Central memory CD8-positive, alpha-beta T cell (primary cell): ENCODE measurements at regions not wholly inside any gene's neighbourhood (a gene's known extent, or its start where the extent isn't known, plus 50 kb on each side); places are given as distances from the start of the nearest gene placed in this dataset.

Source experiments
- ATAC-seq: fragments of 150-1000 bp; cut with Tn5 transposase; replicated peaks from 2 replicates; pipeline ENCODE4 v1.10.0; 2022; ENCODE audit warnings: mild to moderate bottlenecking, moderate FRiP score, moderate number of reproducible peaks; ENCODE audit not compliant: poor library complexity, severe bottlenecking; ENCODE audit errors: extremely low read depth
- DNase-seq, 2 donors: peaks; one replicate each; pipeline ENCODE4 v3.0.0; 2021; ENCODE audit warnings: low spot score in 2 of 2
- H3K27ac Mint-ChIP-seq: one replicate; pipeline ENCODE4 v1.8.0; 2022; ENCODE audit warnings: low read depth, mild to moderate bottlenecking, moderate library complexity, mixed read lengths
- H3K27me3 Mint-ChIP-seq: one replicate; pipeline ENCODE4 v1.8.0; 2022; ENCODE audit warnings: mixed read lengths
- H3K36me3 Mint-ChIP-seq: one replicate; pipeline ENCODE4 v1.8.0; 2022; ENCODE audit warnings: mild to moderate bottlenecking, moderate library complexity, mixed read lengths; ENCODE audit not compliant: insufficient read depth
- H3K4me1 Mint-ChIP-seq: one replicate; pipeline ENCODE4 v1.8.0; 2022; ENCODE audit warnings: mixed read lengths
- H3K4me3 Mint-ChIP-seq: one replicate; pipeline ENCODE4 v1.8.0; 2022; ENCODE audit warnings: mild to moderate bottlenecking, moderate library complexity, mixed read lengths
- H3K9me3 Mint-ChIP-seq: one replicate; pipeline ENCODE4 v1.8.0; 2022; ENCODE audit warnings: mixed read lengths

DNA sequence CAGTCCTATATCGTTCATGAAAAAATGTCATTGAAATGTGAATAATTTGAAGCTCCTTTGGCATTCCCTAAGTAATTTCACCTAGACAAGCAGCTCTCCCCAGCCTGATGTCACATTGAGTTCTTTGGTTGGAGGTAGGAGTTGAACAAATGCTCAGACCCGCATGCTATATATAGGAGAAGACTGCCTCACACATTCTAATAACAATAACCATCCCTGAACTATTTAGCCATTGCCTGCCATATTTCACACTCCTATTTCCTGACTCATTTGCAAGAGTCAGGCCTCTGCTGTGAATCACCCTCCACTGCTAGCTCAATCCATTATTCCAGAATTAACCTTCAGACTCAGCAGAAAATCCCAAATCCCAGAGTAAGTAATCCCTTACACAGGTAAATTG, 256.6 kb upstream of the ACVR2A start:
- H3K36me3 Mint-ChIP-seq = no peaks in the 10 kb centered on the region
- DNase-seq = no peak

DNA sequence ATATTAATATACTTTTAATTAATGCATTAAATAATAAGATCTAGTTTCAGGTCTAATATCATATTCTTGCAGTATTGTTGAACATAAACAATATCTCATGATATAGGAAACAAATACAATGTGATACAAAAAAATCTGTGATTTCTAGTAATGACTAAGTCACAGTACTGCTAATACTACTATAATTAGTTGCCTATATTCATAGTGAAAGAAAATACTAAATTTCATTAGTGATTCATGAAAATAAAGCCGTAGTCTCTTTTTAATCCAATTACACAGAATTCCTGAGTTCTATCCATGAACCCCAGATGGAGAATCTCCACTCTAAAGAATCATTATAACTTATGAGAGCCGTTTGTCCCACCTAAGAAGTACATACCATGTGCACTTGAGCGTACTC, 266.3 kb upstream of the ACVR2A start:
- DNase-seq (no peak), ATAC-seq (no peak)
- no peak overlapping the region for H3K4me3 Mint-ChIP-seq
- H3K27me3 Mint-ChIP-seq = no peaks in the 10 kb centered on the region
- H3K27ac Mint-ChIP-seq = no peak overlapping the region
- no peaks in the 10 kb centered on the region for H3K36me3 Mint-ChIP-seq
- no peaks in the 10 kb centered on the region for H3K9me3 Mint-ChIP-seq
- no peaks in the 10 kb centered on the region for H3K4me1 Mint-ChIP-seq

More for the DNA sequence above, 256.6 kb upstream of the ACVR2A start:
- Mint-ChIP-seq H3K4me3 (no peak overlapping the region), H3K4me1 (no peaks in the 10 kb centered on the region), H3K27ac (no peak overlapping the region), H3K27me3 (no peaks in the 10 kb centered on the region), H3K9me3 (peaks cover 12% of the 10 kb centered on the region)
- no peak for ATAC-seq

DNA sequence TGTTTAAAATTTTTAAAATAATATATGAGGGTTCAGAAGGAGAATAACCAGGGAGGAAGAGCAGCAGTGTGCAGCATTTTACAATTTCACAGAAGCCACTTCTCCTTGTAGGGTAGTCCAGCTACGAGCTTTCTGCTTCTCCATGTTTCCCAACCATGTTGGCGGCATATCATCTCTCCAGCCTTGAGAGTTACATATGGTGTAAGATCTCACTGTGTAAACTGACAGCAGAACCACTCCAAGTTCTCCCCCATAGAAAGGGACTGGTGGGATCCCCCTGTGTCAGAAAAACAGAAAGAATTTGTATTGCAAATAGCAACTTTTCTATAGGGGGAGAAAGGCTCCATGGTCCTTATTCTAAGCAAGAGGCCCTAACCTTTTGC, 266.8 kb upstream of the ACVR2A start:
- no peak for DNase-seq
- H3K4me1 Mint-ChIP-seq = no peaks in the 10 kb centered on the region
- H3K9me3 Mint-ChIP-seq = no peaks in the 10 kb centered on the region
- no peak for ATAC-seq
- no peak overlapping the region for H3K27ac Mint-ChIP-seq
- no peaks in the 10 kb centered on the region for H3K36me3 Mint-ChIP-seq
- H3K4me3 Mint-ChIP-seq = no peak overlapping the region
- H3K27me3 Mint-ChIP-seq = no peaks in the 10 kb centered on the region

DNA sequence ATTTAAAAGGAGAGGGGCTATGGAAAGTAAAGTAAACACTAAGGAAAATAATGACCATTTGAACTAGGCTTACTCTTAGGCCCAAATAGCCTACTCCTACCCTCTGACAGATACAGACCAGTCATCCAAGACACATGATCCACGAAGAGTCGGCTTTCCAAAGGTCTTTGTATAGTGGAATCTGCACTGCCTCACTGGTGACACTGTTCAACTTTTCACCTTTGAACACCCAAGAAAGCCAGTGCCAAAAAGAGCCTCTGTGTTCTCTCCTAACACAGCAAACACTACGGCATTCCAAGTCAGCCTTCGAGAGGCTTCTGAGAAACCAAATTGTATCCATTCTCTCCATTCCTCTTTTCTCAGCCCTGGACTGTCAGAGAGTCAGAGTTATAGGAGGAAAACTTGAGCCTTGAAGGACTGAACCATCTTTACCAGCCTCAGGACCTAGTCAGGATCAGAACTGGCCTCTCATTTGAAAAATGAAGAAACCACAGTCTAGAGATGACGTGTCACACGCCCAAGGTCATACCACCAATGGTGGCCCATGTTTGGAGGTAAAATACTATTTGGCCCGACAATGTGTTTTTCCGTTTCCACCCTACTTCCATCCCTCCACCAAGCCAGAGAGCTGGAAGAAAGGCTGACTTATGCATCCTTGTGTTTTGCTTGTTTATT, 267.4 kb upstream of the ACVR2A start:
- H3K36me3 Mint-ChIP-seq = no peaks in the 10 kb centered on the region
- no peak for ATAC-seq
- no peak overlapping the region for H3K4me3 Mint-ChIP-seq
- no peaks in the 10 kb centered on the region for H3K27me3 Mint-ChIP-seq
- DNase-seq = no peak
- H3K9me3 Mint-ChIP-seq = no peaks in the 10 kb centered on the region
- no peaks in the 10 kb centered on the region for H3K4me1 Mint-ChIP-seq
- H3K27ac Mint-ChIP-seq = no peak overlapping the region

DNA sequence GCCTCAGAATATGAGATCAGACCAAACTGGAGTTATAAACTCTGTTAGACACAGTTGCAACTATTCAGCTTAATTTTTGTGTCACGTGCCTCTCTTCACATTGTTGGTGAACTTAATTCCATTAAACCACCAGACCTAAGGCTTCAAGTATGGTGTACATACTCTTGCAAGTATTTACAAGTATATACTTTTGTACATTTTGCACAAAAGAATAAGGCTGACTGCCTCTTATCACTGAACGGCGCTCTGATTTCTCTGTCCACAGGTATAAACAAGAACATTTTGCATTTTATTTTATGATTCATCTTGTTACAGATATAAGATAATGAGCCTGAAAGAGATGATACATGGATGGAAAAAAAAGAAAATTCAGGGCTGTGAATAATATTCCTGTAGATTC, 269.7 kb upstream of the ACVR2A start:
- no peaks in the 10 kb centered on the region for H3K4me1 Mint-ChIP-seq
- no peak overlapping the region for H3K27ac Mint-ChIP-seq

DNA sequence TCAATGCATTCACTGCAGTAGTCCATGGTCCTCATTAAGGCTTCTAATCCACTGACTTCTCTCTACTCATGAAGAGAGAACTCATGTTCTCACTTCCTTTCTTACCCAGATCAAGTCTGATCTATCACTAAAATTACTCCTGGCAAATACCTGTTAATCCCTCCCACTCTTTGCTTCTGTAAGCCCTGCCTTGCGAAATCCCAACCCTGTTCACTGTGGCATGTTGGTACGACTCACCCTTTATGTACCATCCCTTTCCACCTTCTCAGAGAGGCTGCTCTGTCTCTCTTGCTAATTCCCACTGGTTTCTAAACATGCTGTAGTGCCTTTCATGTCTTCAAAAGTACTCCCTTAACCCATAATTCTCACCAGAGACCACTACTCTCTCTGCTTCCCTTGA, 272.2 kb upstream of the ACVR2A start:
- H3K4me3 Mint-ChIP-seq = no peak overlapping the region
- DNase-seq = no peak
- no peaks in the 10 kb centered on the region for H3K9me3 Mint-ChIP-seq
- no peak overlapping the region for H3K27ac Mint-ChIP-seq
- H3K4me1 Mint-ChIP-seq = no peaks in the 10 kb centered on the region
- ATAC-seq = no peak
- no peaks in the 10 kb centered on the region for H3K36me3 Mint-ChIP-seq
- no peaks in the 10 kb centered on the region for H3K27me3 Mint-ChIP-seq

More for the DNA sequence above, 269.7 kb upstream of the ACVR2A start:
- no peaks in the 10 kb centered on the region for H3K9me3 Mint-ChIP-seq
- no peaks in the 10 kb centered on the region for H3K27me3 Mint-ChIP-seq
- no peak for ATAC-seq
- no peak for DNase-seq
- H3K36me3 Mint-ChIP-seq = no peaks in the 10 kb centered on the region
- no peak overlapping the region for H3K4me3 Mint-ChIP-seq

DNA sequence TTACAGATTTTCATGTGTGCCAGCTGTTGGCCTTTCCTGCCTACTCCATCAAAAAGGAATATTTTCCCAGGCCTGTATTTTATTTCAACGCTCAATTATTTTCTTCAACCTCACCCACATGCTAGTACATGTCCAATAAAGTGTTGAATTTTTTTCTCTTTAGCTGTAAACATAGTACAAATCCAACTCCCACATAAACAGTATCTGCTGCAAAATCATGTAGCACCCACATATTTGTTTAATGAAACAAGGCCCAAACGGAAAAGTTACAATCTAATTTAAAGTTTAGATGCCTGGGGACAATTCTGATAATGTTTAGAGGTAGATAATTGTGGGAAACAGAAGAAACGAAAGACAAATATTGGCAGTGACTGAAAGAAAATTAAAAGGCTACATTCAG, 275.4 kb upstream of the ACVR2A start:
- Mint-ChIP-seq H3K27ac (no peak overlapping the region), H3K27me3 (no peaks in the 10 kb centered on the region), H3K4me3 (no peak overlapping the region), H3K9me3 (no peaks in the 10 kb centered on the region), H3K4me1 (no peaks in the 10 kb centered on the region), H3K36me3 (no peaks in the 10 kb centered on the region)
- ATAC-seq (no peak), DNase-seq (no peak)

DNA sequence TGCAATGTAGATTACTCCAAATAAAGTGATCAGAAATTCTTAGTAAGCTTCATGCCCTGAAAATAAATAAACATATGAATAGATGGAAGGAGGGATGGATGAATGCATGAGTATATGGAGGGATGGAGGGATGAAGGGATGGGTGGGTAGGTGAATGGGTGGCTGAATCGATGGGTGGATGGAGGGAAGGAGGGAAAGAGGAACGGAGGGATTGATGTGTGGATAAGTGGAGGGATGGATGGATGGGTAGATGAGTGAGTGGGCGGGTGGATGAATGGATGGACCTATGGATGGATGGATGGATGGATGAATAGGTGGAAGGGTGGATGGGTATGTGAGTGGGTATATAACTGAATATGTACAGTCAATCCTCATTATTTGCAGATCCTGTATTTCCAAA, 276.7 kb upstream of the ACVR2A start:
- H3K4me1 Mint-ChIP-seq = no peaks in the 10 kb centered on the region
- H3K27ac Mint-ChIP-seq = no peak overlapping the region
- no peaks in the 10 kb centered on the region for H3K27me3 Mint-ChIP-seq
- no peaks in the 10 kb centered on the region for H3K9me3 Mint-ChIP-seq
- no peak for ATAC-seq
- DNase-seq = no peak
- H3K4me3 Mint-ChIP-seq = no peak overlapping the region
- no peaks in the 10 kb centered on the region for H3K36me3 Mint-ChIP-seq

DNA sequence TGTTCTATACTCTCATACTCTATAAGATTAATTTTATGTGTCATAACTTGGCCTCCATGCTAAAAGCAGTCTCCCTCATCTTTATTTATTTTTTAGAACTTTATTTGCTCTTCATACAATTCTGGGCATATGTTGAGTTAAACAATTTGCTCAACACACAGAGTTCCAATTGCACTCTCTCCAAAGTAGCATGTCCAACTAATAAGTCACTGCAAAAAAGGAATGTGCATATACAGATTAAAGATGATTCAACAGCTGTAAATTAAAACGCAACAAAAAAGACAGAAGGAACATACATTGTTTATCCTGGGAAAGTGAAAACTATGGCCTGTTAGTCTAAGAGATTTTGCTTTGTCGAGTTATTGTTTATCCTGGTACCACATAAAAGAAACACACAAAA, 277.7 kb upstream of the ACVR2A start:
- H3K4me3 Mint-ChIP-seq = no peak overlapping the region
- ATAC-seq (no peak), DNase-seq (no peak)
- no peak overlapping the region for H3K27ac Mint-ChIP-seq
- no peaks in the 10 kb centered on the region for H3K27me3 Mint-ChIP-seq
- H3K4me1 Mint-ChIP-seq = no peaks in the 10 kb centered on the region
- no peaks in the 10 kb centered on the region for H3K9me3 Mint-ChIP-seq
- H3K36me3 Mint-ChIP-seq = no peaks in the 10 kb centered on the region

DNA sequence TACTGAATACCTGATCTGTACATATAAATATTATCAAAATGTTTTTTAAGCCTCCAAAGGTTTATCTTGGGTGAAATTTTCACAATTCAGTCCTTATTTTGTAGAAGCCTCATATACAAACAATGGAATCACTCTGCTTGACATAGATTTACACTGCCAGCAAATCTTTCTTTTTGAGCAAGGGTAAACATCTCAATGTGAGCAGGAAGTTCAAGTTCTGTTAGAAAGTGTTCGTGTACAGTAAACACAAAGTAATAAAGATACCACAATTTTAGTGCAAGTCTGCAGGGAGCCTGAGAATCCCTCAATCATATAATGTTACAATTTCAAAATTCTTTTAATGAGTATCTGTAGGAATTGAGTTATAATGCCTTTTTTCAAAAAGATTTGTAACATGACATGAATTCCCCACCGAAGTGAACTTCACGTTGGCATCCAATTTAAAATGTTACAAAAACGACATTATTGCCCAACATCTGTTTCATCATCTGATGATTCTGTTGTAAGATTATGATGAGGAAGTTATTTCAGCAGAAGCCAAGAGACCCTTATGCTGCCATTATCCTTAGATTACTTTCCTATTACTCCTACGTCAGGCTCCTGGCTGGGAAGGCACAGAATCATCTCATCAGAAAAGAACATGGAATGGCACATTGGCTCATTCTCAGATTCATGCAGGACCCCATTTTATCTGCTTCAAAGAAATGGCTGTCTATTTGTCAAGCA, 283.9 kb upstream of the ACVR2A start:
- H3K36me3 Mint-ChIP-seq = no peaks in the 10 kb centered on the region
- no peaks in the 10 kb centered on the region for H3K4me1 Mint-ChIP-seq
- H3K27me3 Mint-ChIP-seq = no peaks in the 10 kb centered on the region
- H3K27ac Mint-ChIP-seq = no peak overlapping the region
- ATAC-seq = no peak
- no peaks in the 10 kb centered on the region for H3K9me3 Mint-ChIP-seq
- no peak for DNase-seq
- H3K4me3 Mint-ChIP-seq = no peak overlapping the region

DNA sequence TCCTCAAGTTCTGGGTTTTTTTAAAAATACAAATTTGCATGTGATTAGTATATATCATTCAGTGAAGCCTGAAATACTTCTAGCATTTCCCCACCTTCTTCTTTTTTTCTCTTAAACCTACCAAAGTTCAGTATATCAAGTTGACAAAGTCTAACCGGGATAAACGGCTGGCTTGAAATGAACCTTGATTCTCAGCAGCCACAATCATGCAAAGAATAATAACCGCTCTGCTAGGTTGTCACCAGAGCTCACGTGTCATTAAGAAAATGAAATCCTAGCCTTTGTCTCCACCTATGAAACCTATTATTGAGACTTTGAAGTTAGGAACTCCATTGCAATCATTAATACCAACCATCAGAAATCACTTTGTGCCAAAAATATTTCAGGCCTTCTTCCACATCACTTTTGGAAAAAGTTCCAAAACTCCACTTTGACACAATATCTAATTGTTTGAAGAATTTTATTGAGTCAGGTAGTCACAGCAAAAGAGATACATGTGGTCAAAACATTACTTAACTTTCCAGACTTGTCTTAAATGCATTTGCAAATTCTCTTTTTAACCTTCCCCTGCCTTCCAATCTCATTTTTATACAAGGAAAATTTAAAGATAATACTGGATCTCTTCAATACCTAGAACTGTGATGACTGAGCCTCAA, 285.6 kb upstream of the ACVR2A start:
- no peaks in the 10 kb centered on the region for H3K4me1 Mint-ChIP-seq
- no peak overlapping the region for H3K4me3 Mint-ChIP-seq
- DNase-seq (no peak), ATAC-seq (no peak)
- H3K27ac Mint-ChIP-seq = no peak overlapping the region
- no peaks in the 10 kb centered on the region for H3K36me3 Mint-ChIP-seq
- H3K9me3 Mint-ChIP-seq = no peaks in the 10 kb centered on the region
- no peaks in the 10 kb centered on the region for H3K27me3 Mint-ChIP-seq

DNA sequence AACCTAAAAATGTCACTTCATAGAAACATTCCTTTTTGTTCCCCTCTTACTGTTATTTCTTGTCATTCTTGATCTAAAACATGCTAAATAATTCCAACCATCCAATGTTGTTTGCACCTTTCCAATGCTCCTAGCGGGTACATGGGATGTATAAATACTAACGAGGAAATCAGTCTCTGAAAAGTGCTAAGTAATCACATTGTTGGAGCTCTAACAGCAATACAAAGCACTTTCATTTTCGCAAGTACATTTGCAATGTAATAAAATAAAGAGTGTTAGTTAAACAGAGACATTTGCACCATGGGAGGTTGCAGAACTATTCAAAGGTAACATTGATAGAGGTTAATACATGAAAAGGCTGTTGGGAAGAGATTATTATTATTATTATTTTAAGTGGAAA, 286.2 kb upstream of the ACVR2A start:
- Mint-ChIP-seq H3K4me1 (no peaks in the 10 kb centered on the region), H3K9me3 (no peaks in the 10 kb centered on the region), H3K27me3 (no peaks in the 10 kb centered on the region), H3K36me3 (no peaks in the 10 kb centered on the region), H3K27ac (no peak overlapping the region), H3K4me3 (no peak overlapping the region)
- DNase-seq (no peak), ATAC-seq (no peak)

DNA sequence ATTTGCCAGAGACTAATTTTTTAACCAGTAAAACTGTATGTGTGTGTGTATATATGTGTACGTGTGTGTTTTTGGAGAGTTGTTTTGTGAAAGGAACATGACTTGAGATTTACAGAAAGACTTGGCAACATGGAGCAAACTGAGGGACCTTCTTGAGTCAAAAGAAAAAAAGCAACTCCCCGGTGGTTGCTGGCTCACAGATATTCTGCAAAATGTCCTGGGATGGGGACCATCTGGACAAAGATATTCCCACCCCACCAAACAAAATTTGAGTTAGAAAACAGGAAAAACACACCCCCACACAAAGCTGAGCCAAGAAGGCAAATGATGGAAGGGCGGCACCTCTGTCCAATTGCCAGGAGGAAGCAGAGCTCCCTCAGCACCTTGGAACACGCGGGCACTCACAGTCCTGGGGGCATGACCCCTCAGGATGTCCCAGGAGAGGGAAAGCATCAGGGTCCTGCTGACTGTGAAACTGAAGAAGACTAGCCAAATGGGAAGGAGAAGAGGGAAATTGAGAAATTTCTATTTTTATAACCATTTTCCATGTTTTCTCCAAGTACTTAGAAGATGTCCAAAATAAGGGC, 290.2 kb upstream of the ACVR2A start:
- no peak for ATAC-seq
- no peak overlapping the region for H3K27ac Mint-ChIP-seq
- no peaks in the 10 kb centered on the region for H3K27me3 Mint-ChIP-seq
- no peaks in the 10 kb centered on the region for H3K36me3 Mint-ChIP-seq
- DNase-seq = no peak
- H3K9me3 Mint-ChIP-seq = no peaks in the 10 kb centered on the region
- H3K4me1 Mint-ChIP-seq = no peaks in the 10 kb centered on the region
- H3K4me3 Mint-ChIP-seq = no peak overlapping the region
